ENCODE measurements at regions not wholly inside any gene's neighbourhood (a gene's known extent, or its start where the extent isn't known, plus 50 kb on each side); places are given as distances from the start of the nearest gene placed in this dataset.
A peak's percentile ranks its signal among the peaks of the same experiment; 100 is the strongest.
"Not testable (repeated sequence)": the region's sequence is repeated elsewhere in the genome, so short reads cannot be mapped to it uniquely, and the experiment has no call there.

GRCh38 chr11:106173291-106173690 is 95.8 kb downstream of the AASDHPPT start:
- peaks cover 11% of the 10 kb centered on the region; the same call in 1 of the 2 replicates for H3K9me3 ChIP-seq
- peak overlapping the region; percentile 8 for H3K27ac Mint-ChIP-seq (ENCODE audit: unreplicated experiment)
- no peaks in the 10 kb centered on the region for H3K27me3 ChIP-seq (replicated peaks; ENCODE audit: control insufficient read depth, insufficient read depth, low read length)
- H3K9me3 Mint-ChIP-seq (ENCODE audit: unreplicated experiment) = peaks cover 61% of the 10 kb centered on the region
- ChIA-PET POLR2A (no interaction called here), CTCF (no interaction called here)
- H3K36me3 Mint-ChIP-seq (ENCODE audit: insufficient read depth, unreplicated experiment) = no peaks in the 10 kb centered on the region
- no peak overlapping the region for H3K4me3 ChIP-seq (ENCODE audit: low read depth, low read length)
- H3K4me1 Mint-ChIP-seq (ENCODE audit: low read depth, unreplicated experiment) = peaks cover 6% of the 10 kb centered on the region
- TF ChIP-seq, protein P1, sequence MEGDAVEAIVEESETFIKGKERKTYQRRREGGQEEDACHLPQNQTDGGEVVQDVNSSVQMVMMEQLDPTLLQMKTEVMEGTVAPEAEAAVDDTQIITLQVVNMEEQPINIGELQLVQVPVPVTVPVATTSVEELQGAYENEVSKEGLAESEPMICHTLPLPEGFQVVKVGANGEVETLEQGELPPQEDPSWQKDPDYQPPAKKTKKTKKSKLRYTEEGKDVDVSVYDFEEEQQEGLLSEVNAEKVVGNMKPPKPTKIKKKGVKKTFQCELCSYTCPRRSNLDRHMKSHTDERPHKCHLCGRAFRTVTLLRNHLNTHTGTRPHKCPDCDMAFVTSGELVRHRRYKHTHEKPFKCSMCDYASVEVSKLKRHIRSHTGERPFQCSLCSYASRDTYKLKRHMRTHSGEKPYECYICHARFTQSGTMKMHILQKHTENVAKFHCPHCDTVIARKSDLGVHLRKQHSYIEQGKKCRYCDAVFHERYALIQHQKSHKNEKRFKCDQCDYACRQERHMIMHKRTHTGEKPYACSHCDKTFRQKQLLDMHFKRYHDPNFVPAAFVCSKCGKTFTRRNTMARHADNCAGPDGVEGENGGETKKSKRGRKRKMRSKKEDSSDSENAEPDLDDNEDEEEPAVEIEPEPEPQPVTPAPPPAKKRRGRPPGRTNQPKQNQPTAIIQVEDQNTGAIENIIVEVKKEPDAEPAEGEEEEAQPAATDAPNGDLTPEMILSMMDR (IDR thresholded peaks at IDR 0.05; ENCODE audit: insufficient read depth in 1 of 2, low read depth in 1 of 2, low read length in 1 of 2, severe bottlenecking in 1 of 2, unreplicated experiment in 1 of 2) = no peak
- peaks cover 10% of the 10 kb centered on the region; the same call in 1 of the 2 replicates for H3K4me1 ChIP-seq
- H3K4me3 Mint-ChIP-seq (ENCODE audit: unreplicated experiment) = no peak overlapping the region
- no TSS peak for BruUV-seq (replicated peaks)
- H3K36me3 ChIP-seq (ENCODE audit: control insufficient read depth, insufficient read depth, low read length) = no peaks in the 10 kb centered on the region
- intact Hi-C loops (cut with micrococcal nuclease; ENCODE audit: unreplicated experiment) = no loop called here
- DNase-seq = no peak
- no peaks in the 10 kb centered on the region for H3K27me3 Mint-ChIP-seq (ENCODE audit: insufficient read depth, unreplicated experiment)

DNA sequence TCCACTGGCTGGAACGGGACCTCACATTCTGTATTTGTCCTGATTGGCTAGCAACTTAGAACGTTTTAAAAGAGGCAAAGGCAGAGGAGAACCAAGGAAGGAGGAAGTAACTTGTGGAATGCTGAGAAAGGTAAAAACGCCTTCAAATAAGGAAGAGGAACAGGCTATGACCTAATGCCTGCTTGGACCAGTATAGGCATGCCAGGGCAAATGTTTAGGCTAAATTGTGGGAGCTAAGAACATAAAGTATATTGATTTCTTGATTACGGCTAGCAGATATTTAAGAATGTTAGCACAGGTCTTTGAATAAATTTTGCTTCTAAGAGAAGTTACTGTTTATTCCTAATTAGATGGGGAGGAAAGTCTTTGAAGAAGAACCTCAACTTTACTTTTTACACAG is 96.5 kb downstream of the AASDHPPT start:
- H3K4me1 Mint-ChIP-seq (ENCODE audit: low read depth, unreplicated experiment); DNase-seq; H3K27me3 Mint-ChIP-seq (ENCODE audit: insufficient read depth, unreplicated experiment); H3K36me3 Mint-ChIP-seq (ENCODE audit: insufficient read depth, unreplicated experiment); H3K27me3 ChIP-seq (replicated peaks; ENCODE audit: control insufficient read depth, insufficient read depth, low read length); H3K4me3 ChIP-seq (ENCODE audit: low read depth, low read length); POLR2A ChIA-PET; H3K36me3 ChIP-seq (ENCODE audit: control insufficient read depth, insufficient read depth, low read length); intact Hi-C loops (cut with micrococcal nuclease; ENCODE audit: unreplicated experiment); CTCF ChIA-PET; BruUV-seq (replicated peaks); H3K4me3 Mint-ChIP-seq (ENCODE audit: unreplicated experiment): not testable (repeated sequence)
- H3K4me1 ChIP-seq = peaks cover 14% of the 10 kb centered on the region
- H3K9me3 ChIP-seq = peaks cover 11% of the 10 kb centered on the region; the same call in 1 of the 2 replicates
- Mint-ChIP-seq H3K27ac (ENCODE audit: unreplicated experiment) (peak overlapping the region; percentile 8), H3K9me3 (ENCODE audit: unreplicated experiment) (peaks cover 57% of the 10 kb centered on the region)

GRCh38 chr11:106176817-106177216 is 99.4 kb downstream of the AASDHPPT start:
- H3K27me3 ChIP-seq (replicated peaks; ENCODE audit: control insufficient read depth, insufficient read depth, low read length) = no peaks in the 10 kb centered on the region
- Mint-ChIP-seq H3K9me3 (ENCODE audit: unreplicated experiment) (peaks cover 39% of the 10 kb centered on the region), H3K4me3 (ENCODE audit: unreplicated experiment) (no peak overlapping the region), H3K27me3 (ENCODE audit: insufficient read depth, unreplicated experiment) (no peaks in the 10 kb centered on the region), H3K4me1 (ENCODE audit: low read depth, unreplicated experiment) (peaks cover 7% of the 10 kb centered on the region), H3K36me3 (ENCODE audit: insufficient read depth, unreplicated experiment) (peaks cover 11% of the 10 kb centered on the region), H3K27ac (ENCODE audit: unreplicated experiment) (no peak overlapping the region)
- H3K4me1 ChIP-seq = peaks cover 21% of the 10 kb centered on the region
- H3K36me3 ChIP-seq (ENCODE audit: control insufficient read depth, insufficient read depth, low read length) = no peaks in the 10 kb centered on the region
- CTCF ChIA-PET = no interaction called here
- intact Hi-C loops (cut with micrococcal nuclease; ENCODE audit: unreplicated experiment) = no loop called here
- BruUV-seq (replicated peaks) = no TSS peak
- TF ChIP-seq, protein P1 (IDR thresholded peaks at IDR 0.05; ENCODE audit: insufficient read depth in 1 of 2, low read depth in 1 of 2, low read length in 1 of 2, severe bottlenecking in 1 of 2, unreplicated experiment in 1 of 2) = no peak
- no peak overlapping the region for H3K4me3 ChIP-seq (ENCODE audit: low read depth, low read length)
- POLR2A ChIA-PET = no interaction called here
- no peak for DNase-seq
- peaks cover 2% of the 10 kb centered on the region; the same call in 1 of the 2 replicates for H3K9me3 ChIP-seq

GRCh38 chr11:106177311-106177710 is 99.8 kb downstream of the AASDHPPT start:
- DNase-seq = no peak
- intact Hi-C loops (cut with micrococcal nuclease; ENCODE audit: unreplicated experiment) = no loop called here
- ChIA-PET CTCF (no interaction called here), POLR2A (no interaction called here)
- peaks cover 7% of the 10 kb centered on the region for H3K4me1 Mint-ChIP-seq (ENCODE audit: low read depth, unreplicated experiment)
- H3K36me3 ChIP-seq (ENCODE audit: control insufficient read depth, insufficient read depth, low read length) = no peaks in the 10 kb centered on the region
- H3K4me3 ChIP-seq (ENCODE audit: low read depth, low read length) = no peak overlapping the region
- H3K9me3 ChIP-seq = peaks cover 2% of the 10 kb centered on the region; the same call in 1 of the 2 replicates
- peaks cover 19% of the 10 kb centered on the region for H3K4me1 ChIP-seq
- H3K36me3 Mint-ChIP-seq (ENCODE audit: insufficient read depth, unreplicated experiment) = peaks cover 11% of the 10 kb centered on the region
- peaks cover 39% of the 10 kb centered on the region for H3K9me3 Mint-ChIP-seq (ENCODE audit: unreplicated experiment)
- no peak overlapping the region for H3K4me3 Mint-ChIP-seq (ENCODE audit: unreplicated experiment)
- TF ChIP-seq, protein P1 (IDR thresholded peaks at IDR 0.05; ENCODE audit: insufficient read depth in 1 of 2, low read depth in 1 of 2, low read length in 1 of 2, severe bottlenecking in 1 of 2, unreplicated experiment in 1 of 2) = no peak
- no peaks in the 10 kb centered on the region for H3K27me3 ChIP-seq (replicated peaks; ENCODE audit: control insufficient read depth, insufficient read depth, low read length)
- H3K27ac Mint-ChIP-seq (ENCODE audit: unreplicated experiment) = no peak overlapping the region
- no peaks in the 10 kb centered on the region for H3K27me3 Mint-ChIP-seq (ENCODE audit: insufficient read depth, unreplicated experiment)
- no TSS peak for BruUV-seq (replicated peaks)

All from Caco-2 (cell line).